Choroid plexus epithelial cell (primary cell): ENCODE measurements at regions not wholly inside any gene's neighbourhood (a gene's known extent, or its start where the extent isn't known, plus 50 kb on each side); places are given as distances from the start of the nearest gene placed in this dataset.

ENCODE experiments used
- DNase-seq: peaks from one replicate; pipeline ENCODE4 v3.0.0-alpha.2; 2010; ENCODE audit warnings: low read depth
- H3K4me3 ChIP-seq: 2 replicates; pipeline ENCODE4 v1.5.1; 2011; ENCODE audit warnings: low read depth, mild to moderate bottlenecking, control low read depth, low read length, moderate library complexity
- TF ChIP-seq, protein P1 (sequence below): conservative IDR thresholded peaks from 2 replicates; pipeline ENCODE4 v1.5.1; 2011; ENCODE audit warnings: low read depth, mild to moderate bottlenecking, control low read depth, inconsistent platforms, low read length, moderate library complexity

DNA sequence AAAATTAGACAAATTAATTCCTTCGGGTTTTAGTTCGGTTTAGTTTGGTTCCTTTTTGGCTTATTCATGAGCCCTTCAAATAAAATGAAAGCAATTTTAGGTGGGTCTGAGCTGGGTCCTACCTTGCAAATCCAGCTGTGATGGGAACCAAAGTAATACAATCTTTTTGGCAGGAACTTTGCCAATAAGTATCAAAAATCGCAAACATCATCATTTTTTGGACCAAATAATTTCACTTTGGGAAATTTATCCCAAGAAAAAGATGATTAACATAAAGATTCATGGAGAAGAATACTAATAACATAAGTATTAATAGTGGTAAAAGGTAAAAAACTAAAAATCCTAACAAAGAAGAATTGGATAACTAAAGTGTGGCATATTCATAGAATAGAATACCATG lies 67.8 kb upstream of the MYOCD start:
- no peak overlapping the region for H3K4me3 ChIP-seq
- DNase-seq = no peak
- TF ChIP-seq, protein P1, sequence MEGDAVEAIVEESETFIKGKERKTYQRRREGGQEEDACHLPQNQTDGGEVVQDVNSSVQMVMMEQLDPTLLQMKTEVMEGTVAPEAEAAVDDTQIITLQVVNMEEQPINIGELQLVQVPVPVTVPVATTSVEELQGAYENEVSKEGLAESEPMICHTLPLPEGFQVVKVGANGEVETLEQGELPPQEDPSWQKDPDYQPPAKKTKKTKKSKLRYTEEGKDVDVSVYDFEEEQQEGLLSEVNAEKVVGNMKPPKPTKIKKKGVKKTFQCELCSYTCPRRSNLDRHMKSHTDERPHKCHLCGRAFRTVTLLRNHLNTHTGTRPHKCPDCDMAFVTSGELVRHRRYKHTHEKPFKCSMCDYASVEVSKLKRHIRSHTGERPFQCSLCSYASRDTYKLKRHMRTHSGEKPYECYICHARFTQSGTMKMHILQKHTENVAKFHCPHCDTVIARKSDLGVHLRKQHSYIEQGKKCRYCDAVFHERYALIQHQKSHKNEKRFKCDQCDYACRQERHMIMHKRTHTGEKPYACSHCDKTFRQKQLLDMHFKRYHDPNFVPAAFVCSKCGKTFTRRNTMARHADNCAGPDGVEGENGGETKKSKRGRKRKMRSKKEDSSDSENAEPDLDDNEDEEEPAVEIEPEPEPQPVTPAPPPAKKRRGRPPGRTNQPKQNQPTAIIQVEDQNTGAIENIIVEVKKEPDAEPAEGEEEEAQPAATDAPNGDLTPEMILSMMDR = no peak

DNA sequence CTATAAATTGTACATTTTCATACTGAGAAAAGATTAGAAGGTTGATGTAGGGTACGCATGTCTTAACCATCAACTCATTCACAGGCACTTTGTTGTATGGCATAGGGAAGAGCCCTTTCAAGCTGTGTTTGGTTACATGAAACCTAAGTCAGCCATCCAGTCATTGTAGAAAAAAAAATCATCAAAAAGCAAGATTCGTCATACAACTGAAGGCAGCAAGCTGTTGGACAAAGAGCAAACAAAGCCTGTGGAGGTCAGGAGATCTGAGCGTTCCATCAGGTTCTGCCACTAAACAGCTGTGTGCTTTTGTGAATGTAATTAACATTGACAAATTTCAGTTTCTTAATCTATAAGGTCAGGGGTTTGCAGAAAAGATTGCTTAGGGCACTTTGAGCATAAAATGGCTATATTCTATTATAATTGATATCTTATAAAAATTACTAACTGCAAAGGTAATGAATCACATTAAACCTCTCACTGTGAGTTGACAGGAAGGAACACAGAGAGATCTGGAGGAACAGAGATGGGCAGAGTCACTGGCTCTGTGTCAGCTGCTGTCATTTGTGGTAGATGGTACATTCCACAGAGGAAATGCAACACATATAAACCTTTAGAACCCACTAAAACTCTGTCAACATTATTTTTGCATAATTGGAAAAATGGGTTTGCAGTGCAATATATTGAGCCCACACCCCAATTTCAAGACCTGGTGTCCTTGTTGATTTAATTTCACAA lies 66.3 kb upstream of the MYOCD start:
- H3K4me3 ChIP-seq = no peak overlapping the region
- TF ChIP-seq, protein P1 = no peak
- DNase-seq = peak; percentile 53

DNA sequence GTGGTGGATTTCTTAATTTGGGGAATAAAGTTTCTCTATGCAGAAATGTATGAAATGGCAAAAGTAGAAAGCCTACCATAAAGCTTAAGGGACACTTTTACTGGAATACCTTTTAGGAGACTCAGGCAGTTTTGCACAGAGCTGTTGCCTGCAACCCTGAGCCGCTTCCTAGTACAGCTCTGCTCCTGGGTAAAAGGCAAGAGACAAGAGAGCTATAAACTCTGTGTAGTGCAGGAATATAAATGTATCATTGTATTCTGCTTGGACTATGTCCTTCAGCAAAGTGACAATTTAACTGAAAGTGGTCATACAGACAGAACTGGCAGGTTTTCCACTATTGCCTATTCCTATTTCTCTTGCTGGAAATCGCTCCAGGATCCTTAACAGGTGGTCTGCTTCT lies 65.3 kb upstream of the MYOCD start:
- no peak overlapping the region for H3K4me3 ChIP-seq
- TF ChIP-seq, protein P1 = no peak
- no peak for DNase-seq

DNA sequence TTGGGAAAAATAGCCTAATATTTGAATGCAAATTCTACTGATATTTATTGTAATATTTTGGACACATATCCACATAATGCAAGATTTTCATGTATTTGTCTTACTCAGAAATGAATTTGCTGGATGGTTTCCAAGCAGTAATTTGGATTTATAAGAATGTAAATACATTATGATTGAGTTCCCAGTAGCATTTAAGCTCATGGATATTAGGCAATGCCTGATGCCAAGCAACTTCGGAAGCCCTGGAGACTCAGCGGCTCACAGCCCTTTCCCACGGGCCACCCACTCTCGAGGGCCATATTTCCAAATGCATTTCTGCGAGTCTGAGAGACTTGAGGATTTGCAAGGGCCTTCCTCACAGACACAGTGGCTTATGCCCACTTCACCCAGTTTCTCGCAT lies 62.1 kb upstream of the MYOCD start:
- DNase-seq = no peak
- TF ChIP-seq, protein P1 = no peak
- no peak overlapping the region for H3K4me3 ChIP-seq

DNA sequence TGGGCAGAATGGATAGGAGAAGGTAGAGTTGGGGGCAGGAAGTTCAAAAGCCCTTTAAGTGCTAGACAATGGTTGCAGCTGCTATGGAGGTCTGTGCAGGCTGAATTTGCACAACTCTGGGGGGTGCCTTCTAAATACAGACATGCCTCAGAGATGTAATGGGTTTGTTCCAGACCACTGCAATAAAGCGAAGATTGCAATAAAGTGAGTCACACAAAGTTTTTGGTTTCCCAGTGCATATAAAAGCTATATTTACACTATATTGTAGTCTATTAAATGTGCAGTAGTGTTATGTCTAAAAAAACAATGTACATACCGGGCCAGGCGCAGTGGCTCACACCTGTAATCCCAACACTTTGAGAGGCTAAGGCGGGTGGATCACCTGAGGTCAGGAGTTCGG lies 60.5 kb upstream of the MYOCD start:
- no peak overlapping the region for H3K4me3 ChIP-seq
- peak; percentile 54 for DNase-seq
- TF ChIP-seq, protein P1 = no peak

DNA sequence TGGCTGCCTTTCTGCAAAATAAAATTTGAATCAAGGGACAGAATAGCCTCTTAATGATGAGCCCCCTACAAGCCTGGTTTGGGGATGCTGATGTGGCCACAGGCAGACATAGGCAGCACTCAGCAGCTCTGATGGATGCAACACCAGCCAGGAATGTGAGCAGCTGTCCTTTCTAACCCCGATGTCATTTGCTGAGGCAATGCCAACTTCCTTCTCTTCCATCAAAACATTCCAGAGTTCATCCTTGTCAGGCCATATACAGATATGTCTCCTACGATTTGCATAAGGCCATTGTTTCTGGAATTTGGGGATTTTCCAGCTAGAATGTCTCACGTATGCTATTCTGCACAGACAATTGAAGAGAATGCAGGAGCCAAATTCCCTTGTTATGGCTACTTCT lies 52.1 kb upstream of the MYOCD start:
- TF ChIP-seq, protein P1 = no peak
- peak; percentile 46 for DNase-seq
- no peak overlapping the region for H3K4me3 ChIP-seq
